OCI-LY7 (cell line): ENCODE measurements at regions not wholly inside any gene's neighbourhood (a gene's known extent, or its start where the extent isn't known, plus 50 kb on each side); places are given as distances from the start of the nearest gene placed in this dataset.

ENCODE experiments used
- BruUV-seq: library from RNA; stranded (reverse); fragments of 400-500 nt; replicated peaks from 2 replicates; lab custom pipeline; 2021; lab: Mats Ljungman, UMichigan
- CTCF ChIA-PET: fragments of 300-600 bp; sonication (Branson Sonifier 250); formaldehyde crosslinking; loops from one replicate; lab custom pipeline; 2022; ENCODE audit warnings: antibody characterized with exemption; ENCODE audit not compliant: unreplicated experiment; lab: Charles Lee
- POLR2A ChIA-PET: fragments of 300-600 bp; sonication (Branson Sonifier 250); formaldehyde crosslinking; loops from one replicate; lab custom pipeline; 2022; ENCODE audit warnings: antibody characterized with exemption; lab: Charles Lee
- DNase-seq: peaks from one replicate; pipeline ENCODE4 v3.0.0-alpha.2; 2015; ENCODE audit warnings: low spot score
- H2AFZ ChIP-seq: fragments of 200-600 bp; sonication (generic), shearing (Covaris generic); 2 replicates; pipeline ENCODE4 v1.6.1; 2014; ENCODE audit warnings: mild to moderate bottlenecking, antibody characterized with exemption, low read length, moderate library complexity
- H3K27ac ChIP-seq: fragments of 200-600 bp; sonication (generic); 2 replicates; pipeline ENCODE4 v1.5.1; 2014; ENCODE audit warnings: mixed run types, low read depth, mild to moderate bottlenecking, moderate library complexity, low read length, inconsistent platforms; ENCODE audit not compliant: poor library complexity, severe bottlenecking
- H3K36me3 ChIP-seq: fragments of 200-600 bp; sonication (generic); 2 replicates; pipeline ENCODE4 v1.6.1; 2014; ENCODE audit warnings: mild to moderate bottlenecking, antibody characterized with exemption, low read length, moderate library complexity, mixed read lengths; ENCODE audit not compliant: insufficient read depth
- H3K4me1 ChIP-seq: fragments of 200-600 bp; sonication (generic); 2 replicates; pipeline ENCODE4 v1.5.1; 2014; ENCODE audit warnings: mild to moderate bottlenecking, low read length; ENCODE audit not compliant: insufficient read depth, poor library complexity, severe bottlenecking
- H3K4me2 ChIP-seq: fragments of 200-600 bp; sonication (generic); 2 replicates; pipeline ENCODE4 v1.6.1; 2014; ENCODE audit warnings: mild to moderate bottlenecking, low read length
- H3K4me3 ChIP-seq: fragments of 200-600 bp; sonication (generic); 2 replicates; pipeline ENCODE4 v1.5.1; 2014; ENCODE audit warnings: mild to moderate bottlenecking, low read depth, low read length; ENCODE audit not compliant: poor library complexity, severe bottlenecking
- H3K79me2 ChIP-seq: fragments of 200-600 bp; sonication (generic); 2 replicates; pipeline ENCODE4 v1.6.1; 2016; ENCODE audit warnings: low read depth, mild to moderate bottlenecking, low read length, moderate library complexity, mixed read lengths; ENCODE audit not compliant: insufficient read depth
- H3K9me2 ChIP-seq: fragments of 200-600 bp; sonication (generic); 2 replicates; pipeline ENCODE4 v1.6.1; 2016; ENCODE audit warnings: mild to moderate bottlenecking, low read length, mixed read lengths; ENCODE audit not compliant: insufficient read depth
- H3K9me3 ChIP-seq: fragments of 200-600 bp; sonication (generic); 2 replicates; pipeline ENCODE4 v1.6.1; 2014; ENCODE audit warnings: mild to moderate bottlenecking, mixed run types, low read length, mixed read lengths
- H4K20me1 ChIP-seq: fragments of 200-600 bp; sonication (generic); 2 replicates; pipeline ENCODE4 v1.6.1; 2014; ENCODE audit warnings: mild to moderate bottlenecking, antibody characterized with exemption, low read length, moderate library complexity, mixed read lengths; ENCODE audit not compliant: insufficient read depth
- EZH2phosphoT487 ChIP-seq: fragments of 200-600 bp; sonication (generic); IDR thresholded peaks from 2 replicates; pipeline ENCODE4 v1.6.1; 2018; ENCODE audit warnings: low read depth, borderline replicate concordance, mild to moderate bottlenecking, mixed run types, antibody characterized with exemption, low read length, moderate library complexity, mixed read lengths
- intact Hi-C: fragments of 100-400 bp; cut with micrococcal nuclease; formaldehyde crosslinking; loops from one replicate; pipeline ENCODE4 v1.10.0; 2022; ENCODE audit not compliant: unreplicated experiment
- TF ChIP-seq, protein P1 (sequence below): fragments of 200-600 bp; sonication (generic); conservative IDR thresholded peaks from 2 replicates; pipeline ENCODE4 v1.5.1; 2014; ENCODE audit warnings: mild to moderate bottlenecking, antibody characterized with exemption, low read length, moderate library complexity, mixed read lengths

- POLR2A ChIA-PET = interaction anchor here (1.4 kb wide), 1 partner anchor 9 kb away, joined by 3 read pairs; no protein-coding TSS in a partner anchor
- CTCF ChIA-PET = no interaction called here
- TF ChIP-seq EZH2phosphoT487 = no peak
- TF ChIP-seq, protein P1, sequence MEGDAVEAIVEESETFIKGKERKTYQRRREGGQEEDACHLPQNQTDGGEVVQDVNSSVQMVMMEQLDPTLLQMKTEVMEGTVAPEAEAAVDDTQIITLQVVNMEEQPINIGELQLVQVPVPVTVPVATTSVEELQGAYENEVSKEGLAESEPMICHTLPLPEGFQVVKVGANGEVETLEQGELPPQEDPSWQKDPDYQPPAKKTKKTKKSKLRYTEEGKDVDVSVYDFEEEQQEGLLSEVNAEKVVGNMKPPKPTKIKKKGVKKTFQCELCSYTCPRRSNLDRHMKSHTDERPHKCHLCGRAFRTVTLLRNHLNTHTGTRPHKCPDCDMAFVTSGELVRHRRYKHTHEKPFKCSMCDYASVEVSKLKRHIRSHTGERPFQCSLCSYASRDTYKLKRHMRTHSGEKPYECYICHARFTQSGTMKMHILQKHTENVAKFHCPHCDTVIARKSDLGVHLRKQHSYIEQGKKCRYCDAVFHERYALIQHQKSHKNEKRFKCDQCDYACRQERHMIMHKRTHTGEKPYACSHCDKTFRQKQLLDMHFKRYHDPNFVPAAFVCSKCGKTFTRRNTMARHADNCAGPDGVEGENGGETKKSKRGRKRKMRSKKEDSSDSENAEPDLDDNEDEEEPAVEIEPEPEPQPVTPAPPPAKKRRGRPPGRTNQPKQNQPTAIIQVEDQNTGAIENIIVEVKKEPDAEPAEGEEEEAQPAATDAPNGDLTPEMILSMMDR = no peak
- no peaks in the 10 kb centered on the region for H4K20me1 ChIP-seq
- no peak overlapping the region for H2AFZ ChIP-seq
- H3K9me3 ChIP-seq = no peaks in the 10 kb centered on the region
- no peaks in the 10 kb centered on the region for H3K9me2 ChIP-seq
- BruUV-seq = no TSS peak
- H3K36me3 ChIP-seq = no peaks in the 10 kb centered on the region
- H3K79me2 ChIP-seq = no peaks in the 10 kb centered on the region
- DNase-seq = no peak
- intact Hi-C loops = no loop called here
- peaks cover 30% of the 10 kb centered on the region for H3K4me1 ChIP-seq
- no peak overlapping the region for H3K27ac ChIP-seq
- H3K4me3 ChIP-seq = no peak overlapping the region
- H3K4me2 ChIP-seq = no peak overlapping the region
Measured at GRCh38 chr10:52472406-52473146, 158.5 kb downstream of the DKK1 start.

GRCh38 chr10:52474265-52474664 lies 160.2 kb downstream of the DKK1 start:
- no TSS peak for BruUV-seq
- TF ChIP-seq EZH2phosphoT487 = no peak
- TF ChIP-seq, protein P1 = no peak
- Histone ChIP-seq H3K27ac (no peak overlapping the region), H3K4me1 (peaks cover 35% of the 10 kb centered on the region), H3K9me2 (no peaks in the 10 kb centered on the region), H3K4me2 (peak overlapping the region; percentile 31), H3K79me2 (no peaks in the 10 kb centered on the region), H3K9me3 (no peaks in the 10 kb centered on the region), H4K20me1 (no peaks in the 10 kb centered on the region), H3K4me3 (no peak overlapping the region), H3K36me3 (no peaks in the 10 kb centered on the region), H2AFZ (no peak overlapping the region)
- ChIA-PET CTCF (no interaction called here), POLR2A (interaction anchor here (0.6 to 1.4 kb wide), 2 partner anchors 9 to 191 kb away, joined by 3 to 7 read pairs; no protein-coding TSS in a partner anchor)
- intact Hi-C loops = no loop called here
- DNase-seq = peak; percentile 10

DNA sequence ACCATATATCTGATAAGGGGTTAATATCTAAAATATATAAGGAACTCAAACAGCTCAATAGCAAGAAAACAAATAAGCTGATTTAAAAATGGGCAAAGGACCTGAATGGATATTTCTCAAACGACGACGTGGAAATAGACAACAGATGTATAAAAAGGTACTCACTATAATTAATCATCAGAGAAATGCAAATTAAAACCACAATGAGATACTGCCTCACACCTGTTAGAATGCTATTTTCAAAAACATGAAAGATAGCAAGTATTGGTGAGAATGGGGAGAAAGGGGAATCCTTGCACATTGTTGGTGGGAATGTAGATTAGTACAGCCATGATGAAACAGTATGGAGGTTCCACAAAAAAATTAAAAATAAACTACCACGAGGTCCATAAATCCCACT lies 163.2 kb downstream of the DKK1 start:
- POLR2A ChIA-PET = interaction anchor here (0.6 to 1.4 kb wide), 6 partner anchors 10 to 38 kb away, joined by 3 to 5 read pairs (median 4); no protein-coding TSS in a partner anchor
- Histone ChIP-seq H3K4me2 (peak overlapping the region; percentile 61), H3K4me1 (peaks cover 35% of the 10 kb centered on the region), H3K36me3 (no peaks in the 10 kb centered on the region), H3K4me3 (peak overlapping the region; percentile 14), H2AFZ (peak overlapping the region; percentile 30; the same call in 1 of the 2 replicates), H3K9me2 (no peaks in the 10 kb centered on the region), H3K27ac (peak overlapping the region; percentile 44), H3K79me2 (no peaks in the 10 kb centered on the region), H4K20me1 (no peaks in the 10 kb centered on the region), H3K9me3 (no peaks in the 10 kb centered on the region)
- CTCF ChIA-PET = no interaction called here
- intact Hi-C loops = no loop called here
- peak; percentile 23 for DNase-seq
- no peak for TF ChIP-seq EZH2phosphoT487
- TF ChIP-seq, protein P1 = no peak
- no TSS peak for BruUV-seq
